Right lobe of liver (tissue), 6 donors: ENCODE measurements at regions not wholly inside any gene's neighbourhood (a gene's known extent, or its start where the extent isn't known, plus 50 kb on each side); places are given as distances from the start of the nearest gene placed in this dataset.

Experiments used
- ATAC-seq, 4 donors: fragments of 200-7000 bp; cut with Tn5 transposase; one replicate each; pipeline ENCODE4 v1.9.1; 2020; ENCODE audit warnings: mild to moderate bottlenecking in 4 of 4, moderate library complexity in 4 of 4
- DNase-seq, 3 donors: peaks; one replicate each; pipeline ENCODE4 v3.0.0-alpha.2; 2020
- H3K27ac ChIP-seq, 3 donors: fragments of 200-600 bp; one replicate each; pipeline ENCODE4 v1.8.0; 2022
- H3K27me3 ChIP-seq, 2 donors: fragments of 200-600 bp; one replicate each; pipeline ENCODE4 v1.8.0; 2022
- H3K36me3 ChIP-seq, 4 donors: fragments of 200-600 bp; sonication (generic) in 1 of 4; one replicate each; pipeline versions ENCODE4 v1.5.1 to v1.8.0; 2017 to 2022; ENCODE audit warnings: control low read depth in 1 of 4
- H3K4me1 ChIP-seq, 4 donors: fragments of 200-600 bp; sonication (generic) in 1 of 4; one replicate each; pipeline versions ENCODE4 v1.5.1 to v1.8.0; 2017 to 2022; ENCODE audit warnings: control low read depth in 1 of 4
- H3K4me3 ChIP-seq, 3 donors: fragments of 200-600 bp; one replicate each; pipeline ENCODE4 v1.8.0; 2022
- H3K9me3 ChIP-seq, 4 donors: fragments of 200-600 bp; sonication (generic) in 1 of 4; one replicate each; pipeline versions ENCODE4 v1.5.1 to v1.8.0; 2017 to 2022; ENCODE audit warnings: control low read depth in 1 of 4
- CTCF ChIP-seq, 4 donors: fragments of 200-600 bp in 3 of 4; fragments of 450-650 bp in 1 of 4; IDR thresholded peaks; one replicate each; pipeline versions ENCODE4 v1.5.1 to v1.8.0; 2016 to 2022; ENCODE audit warnings: antibody characterized with exemption in 4 of 4, mild to moderate bottlenecking in 2 of 4
- POLR2A ChIP-seq: fragments of 450-650 bp; IDR thresholded peaks from one replicate; pipeline ENCODE4 v1.6.1; 2017; ENCODE audit warnings: antibody characterized with exemption, mild to moderate bottlenecking
- WGBS: methylation state at CpG from one replicate; pipeline ENCODE4 v1.1.6; 2018; ENCODE audit warnings: low coverage, low lambda C conversion rate; ENCODE audit not compliant: insufficient coverage; ENCODE audit errors: missing lambda C conversion rate; 5-methylcytosine and 5-hydroxymethylcytosine counted together
- intact Hi-C, 2 donors: fragments of 100-400 bp; cut with DNase I; formaldehyde crosslinking; loops; one replicate each; pipeline versions ENCODE4 v1.11.2 to v1.14.1; 2022
- donor health status: DM: no; HTN: yes; CAD: no.
- donor health status: DM: no; HTN: no; CAD: no.
- donor health status: DM: no; HTN: no; CAD: no.
- donor health status: DM: no; HTN: yes; CAD: no.
- donor health status: DM: no; HTN: yes; CAD: no.

GRCh38 chr4:179583221-179583620 lies 2141.0 kb upstream of the AGA start:
- intact Hi-C loops, result no loop called here
- TF ChIP-seq CTCF (IDR thresholded peaks at IDR 0.05), result no peak
- TF ChIP-seq POLR2A, result no peak
- H3K27ac ChIP-seq, result no peak overlapping the region
- no peaks in the 10 kb centered on the region for H3K27me3 ChIP-seq
- no peaks in the 10 kb centered on the region for H3K36me3 ChIP-seq
- no peaks in the 10 kb centered on the region for H3K4me1 ChIP-seq
- DNase-seq, result no peak
- WGBS, result 11% methylated on average over 4 of the region's 4 CpGs
- no peaks in the 10 kb centered on the region for H3K9me3 ChIP-seq
- H3K4me3 ChIP-seq, result no peak overlapping the region
- no peak for ATAC-seq

- H3K27ac ChIP-seq, result no peak overlapping the region
- no peak for TF ChIP-seq CTCF (IDR thresholded peaks at IDR 0.05)
- H3K4me1 ChIP-seq, result no peaks in the 10 kb centered on the region
- no peak overlapping the region for H3K4me3 ChIP-seq
- H3K9me3 ChIP-seq, result no peaks in the 10 kb centered on the region
- no peak for DNase-seq
- no peaks in the 10 kb centered on the region for H3K36me3 ChIP-seq
- H3K27me3 ChIP-seq, result no peaks in the 10 kb centered on the region
- ATAC-seq, result no peak
- WGBS, result 25% methylated on average over 5 of the region's 7 CpGs
- intact Hi-C loops, result no loop called here
Measured at GRCh38 chr4:179584101-179584500, 2141.9 kb upstream of the AGA start.

- Histone ChIP-seq H3K36me3 (no peaks in the 10 kb centered on the region), H3K4me1 (no peaks in the 10 kb centered on the region), H3K27me3 (no peaks in the 10 kb centered on the region), H3K9me3 (no peaks in the 10 kb centered on the region), H3K27ac (no peak overlapping the region), H3K4me3 (no peak overlapping the region)
- ATAC-seq (no peak), DNase-seq (no peak)
- no peak for TF ChIP-seq POLR2A
- no peak for TF ChIP-seq CTCF (IDR thresholded peaks at IDR 0.05)
- intact Hi-C loops, result no loop called here
- 56% methylated on average over 3 of the region's 3 CpGs for WGBS
Measured at GRCh38 chr4:179585761-179586160, 2143.5 kb upstream of the AGA start.

GRCh38 chr4:179586460-179586859 lies 2144.2 kb upstream of the AGA start:
- TF ChIP-seq CTCF (IDR thresholded peaks at IDR 0.05) (no peak), POLR2A (no peak)
- Histone ChIP-seq H3K4me1 (no peaks in the 10 kb centered on the region), H3K4me3 (no peak overlapping the region), H3K9me3 (no peaks in the 10 kb centered on the region), H3K27ac (no peak overlapping the region), H3K36me3 (no peaks in the 10 kb centered on the region), H3K27me3 (no peaks in the 10 kb centered on the region)
- no peak for DNase-seq
- intact Hi-C loops, result no loop called here
- no peak for ATAC-seq
- 63% methylated on average over 8 of the region's 8 CpGs for WGBS
